ENCODE measurements at regions not wholly inside any gene's neighbourhood (a gene's known extent, or its start where the extent isn't known, plus 50 kb on each side); places are given as distances from the start of the nearest gene placed in this dataset.
"Not testable (repeated sequence)": the region's sequence is repeated elsewhere in the genome, so short reads cannot be mapped to it uniquely, and the experiment has no call there.

DNA sequence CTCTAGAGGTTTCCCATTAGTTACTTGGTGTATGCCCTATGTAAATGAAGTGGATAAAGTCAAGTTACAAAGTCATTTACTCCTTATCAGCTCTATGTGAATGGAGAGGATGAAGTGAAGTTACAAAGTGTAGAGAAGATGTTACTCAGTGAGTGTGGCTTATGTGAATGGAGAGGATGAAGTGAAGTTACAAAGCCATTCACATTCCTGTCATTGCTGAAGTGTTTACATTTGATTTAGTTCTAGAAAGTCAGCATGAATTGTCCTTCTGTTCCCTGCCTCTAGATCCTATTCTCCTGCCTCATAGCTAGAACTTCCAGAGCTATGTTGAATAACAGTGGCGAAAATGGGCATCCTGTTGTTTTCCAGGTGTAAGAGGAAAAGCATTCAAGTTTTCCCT, 880.1 kb downstream of the DNAJB9 start:
- intact Hi-C loops (cut with DNase I), result no loop called here
- Histone ChIP-seq H3K27me3 (no peaks in the 10 kb centered on the region), H3K4me1 (no peaks in the 10 kb centered on the region), H3K36me3 (no peaks in the 10 kb centered on the region), H3K27ac (no peak overlapping the region), H3K4me3 (replicated peaks in 1 of 3) (no peak overlapping the region), H3K9me3 (no peaks in the 10 kb centered on the region)
- 81 to 94% methylated on average over 1 of the region's 1 CpG for WGBS, 2 donors
- TF ChIP-seq POLR2A (IDR thresholded peaks at IDR 0.05), result no peak
- TF ChIP-seq, protein P1, sequence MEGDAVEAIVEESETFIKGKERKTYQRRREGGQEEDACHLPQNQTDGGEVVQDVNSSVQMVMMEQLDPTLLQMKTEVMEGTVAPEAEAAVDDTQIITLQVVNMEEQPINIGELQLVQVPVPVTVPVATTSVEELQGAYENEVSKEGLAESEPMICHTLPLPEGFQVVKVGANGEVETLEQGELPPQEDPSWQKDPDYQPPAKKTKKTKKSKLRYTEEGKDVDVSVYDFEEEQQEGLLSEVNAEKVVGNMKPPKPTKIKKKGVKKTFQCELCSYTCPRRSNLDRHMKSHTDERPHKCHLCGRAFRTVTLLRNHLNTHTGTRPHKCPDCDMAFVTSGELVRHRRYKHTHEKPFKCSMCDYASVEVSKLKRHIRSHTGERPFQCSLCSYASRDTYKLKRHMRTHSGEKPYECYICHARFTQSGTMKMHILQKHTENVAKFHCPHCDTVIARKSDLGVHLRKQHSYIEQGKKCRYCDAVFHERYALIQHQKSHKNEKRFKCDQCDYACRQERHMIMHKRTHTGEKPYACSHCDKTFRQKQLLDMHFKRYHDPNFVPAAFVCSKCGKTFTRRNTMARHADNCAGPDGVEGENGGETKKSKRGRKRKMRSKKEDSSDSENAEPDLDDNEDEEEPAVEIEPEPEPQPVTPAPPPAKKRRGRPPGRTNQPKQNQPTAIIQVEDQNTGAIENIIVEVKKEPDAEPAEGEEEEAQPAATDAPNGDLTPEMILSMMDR (IDR thresholded peaks at IDR 0.05), result no peak
- DNase-seq, result no peak

DNA sequence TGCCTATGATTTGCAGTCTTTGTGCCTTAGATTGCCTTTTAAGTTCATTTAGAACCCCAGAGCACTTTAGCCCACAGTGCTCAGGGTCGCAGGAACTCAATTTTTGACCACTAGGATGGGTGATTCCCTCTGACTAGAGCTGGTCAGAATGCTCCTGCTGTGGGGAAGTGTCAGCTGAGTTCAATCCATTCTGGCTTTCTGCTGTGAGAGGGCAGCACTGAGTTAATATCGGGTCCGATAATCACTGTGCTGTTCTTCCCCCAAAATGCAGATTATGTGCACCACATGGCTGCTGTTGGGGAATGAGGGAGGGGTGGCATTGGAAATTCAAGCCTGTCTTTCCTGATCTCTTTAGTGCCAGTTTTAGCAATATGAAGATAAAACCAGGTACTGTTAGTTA, 886.4 kb downstream of the DNAJB9 start:
- WGBS, 2 donors, result 74 to 76% methylated on average over 3 of the region's 3 CpGs

DNA sequence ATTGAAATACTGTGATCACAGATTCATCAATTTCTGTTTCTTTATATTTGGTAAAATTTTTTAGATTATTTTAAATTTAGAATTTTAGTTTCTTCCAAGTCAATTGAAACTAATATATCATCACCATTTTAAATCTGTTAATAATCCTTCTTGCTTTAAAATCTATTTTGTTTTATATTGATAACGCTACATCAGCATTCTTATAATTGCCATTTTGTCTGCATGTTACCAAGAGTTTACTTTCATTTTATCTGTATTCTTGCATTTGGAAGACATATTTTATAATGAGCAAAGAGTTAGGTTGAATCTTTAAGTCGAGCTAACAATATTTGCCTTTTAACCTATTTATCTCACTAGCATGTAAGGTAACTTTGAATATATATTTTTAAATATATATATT, 890.6 kb downstream of the DNAJB9 start:
- no peak for DNase-seq
- 91 to 97% methylated on average over 2 of the region's 2 CpGs for WGBS, 2 donors
- Histone ChIP-seq H3K4me3 (replicated peaks in 1 of 3) (no peak overlapping the region), H3K27me3 (no peaks in the 10 kb centered on the region), H3K36me3 (no peaks in the 10 kb centered on the region), H3K27ac (no peak overlapping the region), H3K9me3 (no peaks in the 10 kb centered on the region), H3K4me1 (no peaks in the 10 kb centered on the region)
- intact Hi-C loops (cut with DNase I), result no loop called here
- TF ChIP-seq POLR2A (IDR thresholded peaks at IDR 0.05), result no peak
- TF ChIP-seq, protein P1 (IDR thresholded peaks at IDR 0.05), result no peak

More for the DNA sequence above, 886.4 kb downstream of the DNAJB9 start:
- Histone ChIP-seq H3K36me3 (no peaks in the 10 kb centered on the region), H3K9me3 (no peaks in the 10 kb centered on the region), H3K4me3 (replicated peaks in 1 of 3) (no peak overlapping the region), H3K4me1 (no peaks in the 10 kb centered on the region), H3K27me3 (no peaks in the 10 kb centered on the region), H3K27ac (no peak overlapping the region)
- no peak for DNase-seq
- intact Hi-C loops (cut with DNase I), result no loop called here
- TF ChIP-seq, protein P1 (IDR thresholded peaks at IDR 0.05), result no peak
- no peak for TF ChIP-seq POLR2A (IDR thresholded peaks at IDR 0.05)

DNA sequence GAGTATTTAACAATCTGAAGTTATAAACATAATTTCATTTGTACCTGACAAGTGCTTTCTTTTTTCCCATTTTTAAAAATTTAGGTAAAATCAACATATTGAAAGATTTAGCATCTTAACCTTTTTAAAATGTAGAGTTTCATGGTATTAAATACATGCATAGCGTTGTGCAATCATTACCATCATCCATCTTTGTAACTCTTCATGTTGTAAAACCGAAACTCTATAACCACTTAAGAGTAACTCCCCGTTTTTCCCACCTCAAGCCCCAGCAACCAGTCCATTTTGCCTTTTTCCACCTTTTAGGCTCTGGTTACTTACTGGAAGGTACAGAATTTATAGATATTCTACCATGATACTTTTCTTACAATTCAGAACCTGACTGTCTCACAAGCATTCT, 892.5 kb downstream of the DNAJB9 start:
- intact Hi-C loops (cut with DNase I), result no loop called here
- WGBS, 2 donors, result 85 to 86% methylated on average over 3 of the region's 3 CpGs
- no peaks in the 10 kb centered on the region for H3K4me1 ChIP-seq
- H3K27me3 ChIP-seq, result no peaks in the 10 kb centered on the region
- no peak for DNase-seq
- no peaks in the 10 kb centered on the region for H3K9me3 ChIP-seq
- no peak overlapping the region for H3K4me3 ChIP-seq (replicated peaks in 1 of 3)
- no peak overlapping the region for H3K27ac ChIP-seq
- TF ChIP-seq POLR2A (IDR thresholded peaks at IDR 0.05), result no peak
- TF ChIP-seq, protein P1 (IDR thresholded peaks at IDR 0.05), result no peak
- no peaks in the 10 kb centered on the region for H3K36me3 ChIP-seq

DNA sequence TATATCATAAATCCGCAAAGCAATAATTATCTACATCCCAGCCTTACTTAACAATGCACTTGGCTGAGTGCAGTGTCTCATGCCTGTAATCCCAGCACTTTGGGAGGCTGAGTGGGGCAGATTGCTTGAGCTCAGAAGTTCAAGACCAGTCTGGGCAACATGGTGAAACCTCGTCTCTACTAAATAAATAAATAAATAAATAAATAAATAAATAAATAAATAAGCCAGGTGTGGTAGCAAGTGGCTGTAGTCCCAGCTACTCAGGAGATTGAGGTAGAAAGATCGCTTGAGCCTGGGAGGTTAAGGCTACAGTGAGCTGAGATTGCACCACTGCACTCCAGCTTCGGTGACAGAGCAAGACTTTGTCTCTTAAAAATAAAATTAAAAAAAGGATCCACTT, 898.1 kb downstream of the DNAJB9 start:
- DNase-seq; intact Hi-C loops (cut with DNase I); H3K27ac ChIP-seq; H3K4me1 ChIP-seq; H3K4me3 ChIP-seq (replicated peaks in 1 of 3); H3K36me3 ChIP-seq; H3K9me3 ChIP-seq; H3K27me3 ChIP-seq: not testable (repeated sequence)
- 69 to 93% methylated on average over 4 of the region's 4 CpGs for WGBS, 2 donors

DNA sequence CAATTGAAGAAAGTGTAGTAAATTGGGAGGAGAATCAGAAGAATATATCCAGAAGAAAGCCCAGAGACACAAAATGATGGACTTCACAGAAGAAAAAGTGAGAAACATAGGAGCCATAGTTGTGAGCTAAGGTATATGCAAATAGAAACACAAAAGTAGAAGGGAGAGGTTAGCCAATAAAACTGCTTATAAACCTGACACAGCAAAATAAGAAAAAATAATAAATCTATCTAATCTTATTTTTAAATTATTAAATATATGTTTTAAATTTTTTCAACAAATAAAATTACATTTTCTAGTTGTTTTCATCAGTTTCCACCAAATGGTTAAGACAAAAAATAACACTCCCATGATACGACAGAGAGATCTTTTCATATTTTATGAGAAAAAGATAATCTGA, 903.5 kb downstream of the DNAJB9 start:
- no peak for DNase-seq
- WGBS, 2 donors, result 94% methylated on average over 1 of the region's 1 CpG
- intact Hi-C loops (cut with DNase I), result no loop called here

More for the DNA sequence above, 903.5 kb downstream of the DNAJB9 start:
- Histone ChIP-seq H3K27ac (no peak overlapping the region), H3K27me3 (no peaks in the 10 kb centered on the region), H3K4me3 (replicated peaks in 1 of 3) (no peak overlapping the region), H3K9me3 (no peaks in the 10 kb centered on the region), H3K36me3 (no peaks in the 10 kb centered on the region), H3K4me1 (no peaks in the 10 kb centered on the region)
- TF ChIP-seq, protein P1 (IDR thresholded peaks at IDR 0.05), result no peak
- TF ChIP-seq POLR2A (IDR thresholded peaks at IDR 0.05), result no peak

Measured in thyroid gland (tissue), 4 donors.